HT-29 (cell line): ENCODE measurements at regions not wholly inside any gene's neighbourhood (a gene's known extent, or its start where the extent isn't known, plus 50 kb on each side); places are given as distances from the start of the nearest gene placed in this dataset.
"Not testable (repeated sequence)": the region's sequence is repeated elsewhere in the genome, so short reads cannot be mapped to it uniquely, and the experiment has no call there.

ENCODE experiments used
- DNase-seq: peaks from one replicate; pipeline ENCODE4 v3.0.0-alpha.2; 2015; ENCODE audit warnings: low spot score

DNA sequence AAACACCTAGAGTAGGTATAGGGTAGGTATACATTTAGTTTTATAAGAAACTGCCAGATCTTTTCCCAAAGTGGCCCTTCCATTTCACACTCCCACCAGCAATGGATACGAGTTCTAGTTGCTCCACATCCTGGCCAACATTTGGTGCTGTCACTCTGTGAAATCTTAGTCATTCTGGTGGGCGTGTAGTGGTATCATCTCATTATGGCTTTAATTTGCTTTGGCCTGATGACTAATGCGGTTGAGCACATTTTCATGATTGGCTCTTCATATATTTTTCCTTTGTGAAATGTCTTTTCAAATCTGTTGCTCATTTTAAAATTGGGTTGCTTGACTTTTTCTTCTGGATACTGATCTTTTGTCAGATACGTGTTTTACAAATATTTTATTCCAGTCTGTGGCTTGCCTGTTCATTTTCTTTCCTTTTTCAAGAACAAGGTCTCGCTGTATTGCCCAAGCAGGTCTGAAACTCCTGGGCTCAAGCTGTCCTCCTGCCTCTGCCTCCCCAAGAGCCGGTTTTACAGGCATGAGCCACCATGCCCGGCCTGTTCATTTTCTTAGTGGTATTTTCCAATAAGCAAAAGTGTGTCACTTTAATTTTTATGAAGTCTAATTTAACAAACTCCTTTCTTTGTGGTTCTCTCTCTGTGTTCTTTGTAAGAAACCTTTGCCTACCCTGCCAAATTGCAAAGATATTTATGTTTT, 192.4 kb downstream of the SEC14L1 start:
- peak; percentile 52 for DNase-seq

- DNase-seq = no peak
Observed at GRCh38 chr17:77337150-77337549, 196.4 kb downstream of the SEC14L1 start.

DNA sequence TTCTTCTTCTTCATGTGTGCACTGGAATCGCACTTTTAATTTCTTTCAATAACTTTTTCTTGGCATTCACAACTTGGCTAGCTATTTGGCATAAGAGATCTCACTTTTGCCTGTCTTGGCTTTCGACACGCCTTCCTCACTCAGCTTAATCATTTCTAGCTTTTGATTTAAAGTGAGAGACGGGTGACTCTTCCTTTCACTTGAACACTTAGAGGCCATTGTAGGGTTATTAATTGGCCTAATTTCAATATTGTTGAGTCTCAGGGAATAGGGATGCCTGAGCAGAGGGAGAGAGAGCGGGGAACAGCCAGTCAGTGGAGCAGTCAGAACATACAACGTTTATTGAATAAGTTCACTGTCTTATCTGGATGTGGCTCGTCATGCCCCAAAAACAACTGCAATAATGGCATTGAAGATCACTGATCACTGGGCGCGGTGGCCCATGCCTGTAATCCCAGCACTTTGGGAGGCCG, 200.3 kb downstream of the SEC14L1 start:
- DNase-seq = no peak

DNA sequence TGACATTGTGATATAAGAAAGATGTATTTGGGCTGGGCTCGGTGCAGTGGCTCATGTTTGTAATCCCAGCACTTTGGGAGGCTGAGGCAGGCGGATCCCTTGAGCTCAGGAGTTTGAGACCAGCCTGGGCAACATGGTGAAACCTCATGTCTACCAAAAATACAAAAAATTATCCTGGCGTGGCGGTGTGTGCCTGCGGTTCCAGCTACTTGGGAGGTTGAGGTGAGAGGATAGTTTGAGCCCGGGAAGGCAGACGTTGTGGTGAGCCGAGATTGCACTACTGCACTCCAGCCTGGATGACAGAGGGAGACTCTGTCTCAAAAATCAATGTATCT, 201.9 kb downstream of the SEC14L1 start:
- not testable (repeated sequence) for DNase-seq

- DNase-seq = no peak
Observed at GRCh38 chr17:77343031-77343800, 202.4 kb downstream of the SEC14L1 start.

- DNase-seq = no peak
Observed at GRCh38 chr17:77344038-77344437, 203.3 kb downstream of the SEC14L1 start.

GRCh38 chr17:77345260-77345910, 204.6 kb downstream of the SEC14L1 start:
- no peak for DNase-seq

DNA sequence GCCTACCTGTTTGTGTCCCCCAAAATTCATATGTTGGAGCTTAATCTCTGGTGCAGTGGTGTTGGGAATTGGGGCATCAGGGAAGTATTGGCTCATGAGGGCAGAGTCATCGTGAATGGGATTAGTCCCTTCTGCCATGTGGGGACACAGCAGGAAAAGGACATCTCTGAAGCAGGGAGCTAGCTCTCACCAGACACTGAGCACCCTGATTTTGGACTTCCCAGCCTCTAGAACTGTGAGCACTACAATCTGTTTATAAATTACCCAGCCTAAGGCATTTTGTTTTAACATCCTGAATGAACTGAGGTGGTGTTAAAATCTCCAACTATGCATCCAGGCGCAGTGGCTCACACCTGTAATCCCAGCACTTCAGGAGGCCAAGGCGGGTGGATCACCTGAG, 206.0 kb downstream of the SEC14L1 start:
- DNase-seq = no peak

GRCh38 chr17:77347544-77347943, 206.8 kb downstream of the SEC14L1 start:
- no peak for DNase-seq

DNA sequence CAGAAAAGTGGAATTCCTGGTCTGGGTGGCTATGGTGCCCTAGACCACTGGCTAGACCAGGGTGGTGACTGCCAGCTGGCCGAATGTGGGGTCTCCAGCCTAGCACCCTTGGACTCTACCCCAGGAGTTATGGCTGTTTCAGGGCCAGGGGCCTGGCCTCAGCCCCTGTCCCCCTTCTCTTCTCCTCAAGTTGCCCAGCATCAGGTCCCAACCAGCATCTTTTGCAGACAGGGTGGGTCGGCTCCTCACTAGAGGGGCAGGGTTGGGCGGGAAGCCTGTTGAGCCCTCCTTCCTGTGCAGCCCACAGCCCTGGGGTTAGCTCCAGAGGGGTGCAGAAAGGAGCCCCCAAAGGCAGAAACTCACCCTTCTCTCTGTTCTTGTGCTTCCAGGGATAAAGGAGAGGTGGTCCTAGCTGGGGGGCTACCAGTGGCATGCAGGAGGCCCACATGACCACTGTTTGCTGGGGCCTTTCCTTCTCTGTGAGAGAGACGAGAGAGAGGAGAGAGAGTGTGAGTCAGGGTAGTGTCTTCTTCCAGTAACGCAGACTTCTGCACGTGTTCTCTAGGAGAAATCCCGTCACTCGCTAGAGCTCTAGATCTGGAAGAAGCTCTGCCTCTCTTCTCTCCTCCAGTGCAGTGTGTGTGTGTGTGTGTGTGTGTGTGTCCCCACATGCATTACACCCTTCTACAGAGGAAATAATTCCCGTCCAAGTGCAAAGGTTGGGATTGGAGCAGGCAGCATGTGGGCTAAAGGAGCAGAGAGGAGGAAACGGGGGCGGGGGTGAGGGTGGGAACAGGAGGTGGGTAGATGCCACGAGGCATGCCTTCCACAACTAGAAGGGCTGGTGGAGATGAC, 209.4 kb downstream of the SEC14L1 start:
- no peak for DNase-seq

GRCh38 chr17:77352441-77352840, 211.7 kb downstream of the SEC14L1 start:
- no peak for DNase-seq

GRCh38 chr17:77352996-77353395, 212.2 kb downstream of the SEC14L1 start:
- no peak for DNase-seq

- DNase-seq = no peak
Observed at GRCh38 chr17:77353684-77354419, 213.1 kb downstream of the SEC14L1 start.

DNA sequence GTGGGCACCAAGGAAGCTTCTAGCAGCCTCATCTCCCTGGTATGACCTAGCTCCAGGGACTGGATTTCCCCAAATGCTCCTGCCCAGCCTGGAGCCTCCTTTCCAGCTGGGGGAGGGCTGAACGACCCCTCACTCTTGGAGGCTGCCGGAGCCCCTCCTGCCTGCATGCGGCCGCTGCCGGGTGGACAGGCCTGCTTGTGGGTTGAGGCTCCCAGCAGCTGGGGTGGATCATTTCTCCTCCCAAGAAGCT, 213.6 kb downstream of the SEC14L1 start:
- no peak for DNase-seq

DNA sequence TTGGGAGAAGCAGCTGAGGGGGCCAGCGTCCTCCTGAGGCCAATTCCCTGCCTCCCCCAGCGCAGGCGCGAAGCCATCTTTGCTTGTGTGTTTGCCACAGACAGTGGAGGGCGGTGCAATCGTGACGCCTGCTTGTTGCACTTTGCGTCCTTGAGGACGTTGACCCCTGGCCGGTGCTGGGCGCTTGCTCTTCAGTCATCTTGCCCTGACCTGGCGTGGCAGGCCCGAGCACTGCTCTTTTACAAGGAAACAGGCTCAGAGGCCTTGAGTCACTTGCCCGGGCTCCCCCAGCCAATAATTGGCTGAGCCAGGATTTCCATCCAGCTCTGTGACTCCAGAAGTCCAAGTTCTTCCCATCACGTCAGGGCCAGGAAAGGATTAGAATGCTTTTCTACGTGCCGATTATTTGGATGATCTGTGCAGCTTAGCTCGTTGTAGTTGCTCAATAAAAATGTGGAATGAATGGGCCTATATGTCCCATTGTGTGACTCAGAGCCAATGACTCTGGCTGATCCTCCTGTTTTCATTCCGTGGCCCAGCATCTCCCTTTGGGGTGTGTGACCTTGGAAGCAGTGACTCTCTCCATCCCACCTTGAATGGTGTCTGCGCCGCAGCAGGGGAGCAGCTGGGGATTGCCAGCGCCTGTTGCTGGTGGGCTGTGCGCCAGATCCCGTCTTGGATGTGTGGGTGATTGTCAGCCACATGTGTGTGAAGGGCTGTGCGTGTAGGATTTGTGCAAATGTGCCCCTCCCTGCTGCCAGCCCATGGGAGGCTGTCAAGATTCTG, 214.1 kb downstream of the SEC14L1 start:
- DNase-seq = no peak

DNA sequence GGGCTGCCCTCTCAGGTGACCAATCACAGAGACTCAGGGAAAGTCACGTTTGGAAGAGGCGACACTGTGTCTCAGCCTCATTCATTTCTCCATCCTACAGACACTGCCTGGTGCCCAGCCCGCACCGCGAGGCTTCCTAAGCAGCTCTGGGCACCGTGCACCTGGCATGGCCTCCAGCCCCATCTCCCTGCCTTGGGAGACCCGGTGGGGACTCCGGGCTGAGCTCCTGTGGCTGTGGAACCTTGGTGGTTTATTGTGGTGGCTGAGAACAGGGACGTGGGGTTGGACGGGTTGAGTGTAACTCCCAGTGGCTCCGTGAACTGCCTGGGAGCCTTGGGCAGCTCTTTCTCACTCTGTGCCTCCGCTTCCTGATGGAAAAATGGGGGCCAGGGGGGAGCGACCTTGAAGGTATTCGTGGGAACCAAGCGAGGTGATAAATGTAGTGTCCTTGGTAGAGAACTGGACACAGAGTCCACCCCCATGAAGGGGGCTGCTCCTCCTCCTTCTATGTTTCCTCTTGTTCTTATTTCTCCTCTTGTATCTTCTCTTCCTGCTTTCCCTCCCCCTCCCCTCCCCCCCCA, 215.4 kb downstream of the SEC14L1 start:
- DNase-seq = no peak

DNA sequence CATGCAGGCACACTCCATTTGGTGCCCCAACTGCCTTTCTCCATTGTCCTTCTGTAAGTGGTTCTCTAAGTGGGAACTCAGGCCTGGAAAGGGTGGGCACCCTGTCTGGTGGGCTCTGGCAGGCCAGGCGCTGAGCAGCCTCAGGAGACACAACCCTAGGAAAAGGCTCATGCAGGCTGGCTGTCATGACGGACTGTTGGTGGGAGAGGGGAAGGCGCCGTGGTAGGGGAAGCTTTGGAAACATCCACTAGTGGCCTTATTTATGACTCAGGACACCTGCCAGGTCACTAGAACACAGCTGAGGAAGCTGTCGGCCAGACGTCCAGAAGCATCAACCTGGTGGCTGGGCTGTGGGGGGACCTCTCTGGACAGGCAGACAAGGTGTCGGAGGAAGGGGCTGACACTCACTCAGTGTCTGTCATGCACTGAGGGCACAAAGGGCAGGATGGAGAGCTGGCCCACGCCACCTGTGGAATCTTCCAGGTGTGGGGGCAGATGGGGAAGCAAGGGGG, 216.0 kb downstream of the SEC14L1 start:
- DNase-seq = no peak

GRCh38 chr17:77358801-77359200, 218.0 kb downstream of the SEC14L1 start:
- DNase-seq = no peak

GRCh38 chr17:77359236-77359635, 218.5 kb downstream of the SEC14L1 start:
- no peak for DNase-seq
